SH-SY5Y (cell line): ENCODE measurements at regions not wholly inside any gene's neighbourhood (a gene's known extent, or its start where the extent isn't known, plus 50 kb on each side); places are given as distances from the start of the nearest gene placed in this dataset.

Source experiments
- GATA2 ChIP-seq: IDR thresholded peaks from 2 replicates; pipeline ENCODE4 v1.6.1; 2011; ENCODE audit warnings: mild to moderate bottlenecking, low read depth, low read length
- GATA3 ChIP-seq: IDR thresholded peaks from 2 replicates; pipeline ENCODE4 v1.6.1; 2011; ENCODE audit warnings: low read depth, mild to moderate bottlenecking, low read length, moderate library complexity

- TF ChIP-seq GATA2 (no peak), GATA3 (no peak)
Measured at GRCh38 chr2:200137691-200138090, 168.8 kb upstream of the SPATS2L start.
